PC-9 (cell line): ENCODE measurements at regions not wholly inside any gene's neighbourhood (a gene's known extent, or its start where the extent isn't known, plus 50 kb on each side); places are given as distances from the start of the nearest gene placed in this dataset.

ENCODE experiments used
- BruUV-seq: library from RNA; stranded (reverse); fragments of 400-500 nt; replicated peaks from 2 replicates; lab custom pipeline; 2021; lab: Mats Ljungman, UMichigan
- CTCF ChIA-PET: fragments of 300-600 bp; sonication (Branson Sonifier 250); formaldehyde crosslinking; loops from one replicate; lab custom pipeline; 2022; ENCODE audit warnings: antibody characterized with exemption; lab: Charles Lee
- POLR2A ChIA-PET: fragments of 300-600 bp; sonication (Branson Sonifier 250); formaldehyde crosslinking; loops from one replicate; lab custom pipeline; 2022; ENCODE audit warnings: antibody characterized with exemption; ENCODE audit not compliant: unreplicated experiment; lab: Charles Lee
- DNase-seq, 2 experiments: peaks; one replicate each; pipeline versions ENCODE4 v3.0.0 to v3.0.0-alpha.2; 2015 to 2022; ENCODE audit warnings: mixed read lengths in 1 of 2
- H2AFZ ChIP-seq: fragments of 200-600 bp; sonication (generic); 2 replicates; pipeline ENCODE4 v1.8.1; 2017; ENCODE audit warnings: antibody characterized with exemption
- H3F3A ChIP-seq: fragments of 200-600 bp; sonication (generic); 2 replicates; pipeline ENCODE4 v1.8.1; 2017; ENCODE audit warnings: antibody characterized with exemption, mild to moderate bottlenecking, low read depth; ENCODE audit not compliant: insufficient read depth
- H3K27ac ChIP-seq: fragments of 200-600 bp; sonication (generic); 2 replicates; pipeline ENCODE4 v1.6.1; 2016; ENCODE audit warnings: mixed run types
- H3K27me3 ChIP-seq: fragments of 200-600 bp; sonication (generic); 2 replicates; pipeline ENCODE4 v1.6.1; 2016; ENCODE audit warnings: low read depth, mixed run types; ENCODE audit not compliant: insufficient read depth
- H3K36me3 ChIP-seq: fragments of 200-600 bp; sonication (generic); 2 replicates; pipeline ENCODE4 v1.6.1; 2016; ENCODE audit warnings: low read depth, mixed run types
- H3K4me1 ChIP-seq: fragments of 200-600 bp; sonication (generic); replicated peaks from 2 replicates; pipeline ENCODE4 v1.6.1; 2016; ENCODE audit warnings: mixed run types; ENCODE audit not compliant: insufficient read depth
- H3K4me2 ChIP-seq: fragments of 200-600 bp; sonication (generic); 2 replicates; pipeline ENCODE4 v1.6.1; 2017; ENCODE audit warnings: mixed run types
- H3K4me3 ChIP-seq: fragments of 200-600 bp; sonication (generic); 2 replicates; pipeline ENCODE4 v1.6.1; 2016; ENCODE audit warnings: mixed run types
- H3K79me2 ChIP-seq: fragments of 200-600 bp; sonication (generic); 2 replicates; pipeline ENCODE4 v1.6.1; 2017; ENCODE audit warnings: low read depth, mixed run types
- H3K9me2 ChIP-seq: fragments of 200-600 bp; sonication (generic); 2 replicates; pipeline ENCODE4 v1.8.1; 2017; ENCODE audit warnings: mild to moderate bottlenecking; ENCODE audit not compliant: insufficient read depth
- H3K9me3 ChIP-seq: fragments of 200-600 bp; sonication (generic); 2 replicates; pipeline ENCODE4 v1.8.1; 2016; ENCODE audit warnings: low read depth; ENCODE audit not compliant: insufficient read depth
- H4K20me1 ChIP-seq: fragments of 200-600 bp; sonication (generic); 2 replicates; pipeline ENCODE4 v1.8.1; 2017; ENCODE audit not compliant: insufficient read depth
- CTCF ChIP-seq: fragments of 200-600 bp; sonication (generic); conservative IDR thresholded peaks from 2 replicates; pipeline ENCODE4 v1.6.1; 2017; ENCODE audit warnings: mixed run types, antibody characterized with exemption, mild to moderate bottlenecking, moderate library complexity
- EZH2 ChIP-seq: fragments of 200-600 bp; sonication (generic); IDR thresholded peaks from 2 replicates; pipeline ENCODE4 v1.8.0; 2017; ENCODE audit warnings: antibody characterized with exemption, low read depth
- intact Hi-C: fragments of 100-400 bp; cut with micrococcal nuclease; formaldehyde crosslinking; loops from one replicate; pipeline ENCODE4 v1.10.0; 2022; ENCODE audit not compliant: unreplicated experiment

GRCh38 chr9:84218322-84218721 lies 122.2 kb downstream of the SLC28A3 start:
- POLR2A ChIA-PET: no interaction called here
- Histone ChIP-seq H3K9me2 (no peaks in the 10 kb centered on the region), H3K4me1 (no peaks in the 10 kb centered on the region), H3K4me2 (no peak overlapping the region), H3K27ac (no peak overlapping the region), H3F3A (no peaks in the 10 kb centered on the region), H4K20me1 (no peaks in the 10 kb centered on the region), H3K9me3 (no peaks in the 10 kb centered on the region; the same call in 1 of the 2 replicates), H3K27me3 (no peaks in the 10 kb centered on the region), H3K36me3 (no peaks in the 10 kb centered on the region), H3K4me3 (no peak overlapping the region), H3K79me2 (no peaks in the 10 kb centered on the region), H2AFZ (no peak overlapping the region)
- CTCF ChIA-PET: no interaction called here
- no TSS peak for BruUV-seq
- TF ChIP-seq EZH2: no peak
- no peak for TF ChIP-seq CTCF
- intact Hi-C loops: no loop called here
- no peak for DNase-seq

GRCh38 chr9:84224246-84224645 lies 116.3 kb downstream of the SLC28A3 start:
- H3K4me1 ChIP-seq: no peaks in the 10 kb centered on the region
- no peak overlapping the region for H3K4me2 ChIP-seq
- no peak overlapping the region for H3K27ac ChIP-seq
- ChIA-PET CTCF (interaction anchor here (0.6 kb wide), 1 partner anchor 1976 kb away, joined by 3 read pairs; no protein-coding TSS in a partner anchor), POLR2A (no interaction called here)
- H2AFZ ChIP-seq: no peak overlapping the region
- BruUV-seq: no TSS peak
- intact Hi-C loops: no loop called here
- no peak for DNase-seq
- H4K20me1 ChIP-seq: no peaks in the 10 kb centered on the region
- no peak overlapping the region for H3K4me3 ChIP-seq
- no peaks in the 10 kb centered on the region for H3K9me2 ChIP-seq
- no peaks in the 10 kb centered on the region for H3K79me2 ChIP-seq
- H3F3A ChIP-seq: no peaks in the 10 kb centered on the region
- H3K36me3 ChIP-seq: no peaks in the 10 kb centered on the region
- no peaks in the 10 kb centered on the region for H3K9me3 ChIP-seq
- TF ChIP-seq CTCF (no peak), EZH2 (no peak)
- no peaks in the 10 kb centered on the region for H3K27me3 ChIP-seq
